GM12875 (cell line): ENCODE measurements at regions not wholly inside any gene's neighbourhood (a gene's known extent, or its start where the extent isn't known, plus 50 kb on each side); places are given as distances from the start of the nearest gene placed in this dataset.

ENCODE experiments used
- H3K4me3 ChIP-seq: one replicate; pipeline ENCODE4 v1.5.1; 2011; ENCODE audit warnings: low read depth, low read length, control low read depth
- CTCF ChIP-seq: IDR thresholded peaks from 2 replicates; pipeline ENCODE4 v1.5.1; 2011; ENCODE audit warnings: low read depth, mild to moderate bottlenecking, control low read depth, inconsistent platforms, low read length, moderate library complexity, borderline replicate concordance; ENCODE audit not compliant: insufficient read depth

- no peak overlapping the region for H3K4me3 ChIP-seq
- TF ChIP-seq CTCF = no peak
Measured at GRCh38 chr3:78204977-78205376, 1165.1 kb downstream of the ROBO2 start.

GRCh38 chr3:78221300-78221699, 1181.4 kb downstream of the ROBO2 start:
- H3K4me3 ChIP-seq = no peak overlapping the region
- TF ChIP-seq CTCF = no peak

- no peak overlapping the region for H3K4me3 ChIP-seq
- no peak for TF ChIP-seq CTCF
Measured at GRCh38 chr3:78221796-78222195, 1181.9 kb downstream of the ROBO2 start.

- H3K4me3 ChIP-seq = no peak overlapping the region
- TF ChIP-seq CTCF = no peak
Measured at GRCh38 chr3:78235841-78236240, 1195.9 kb downstream of the ROBO2 start.

GRCh38 chr3:78238811-78239210, 1198.9 kb downstream of the ROBO2 start:
- H3K4me3 ChIP-seq = no peak overlapping the region
- no peak for TF ChIP-seq CTCF

GRCh38 chr3:78242724-78243123, 1202.8 kb downstream of the ROBO2 start:
- no peak overlapping the region for H3K4me3 ChIP-seq

GRCh38 chr3:78244136-78244535, 1204.2 kb downstream of the ROBO2 start:
- H3K4me3 ChIP-seq = no peak overlapping the region

More at GRCh38 chr3:78242724-78243123, 1202.8 kb downstream of the ROBO2 start:
- no peak for TF ChIP-seq CTCF

More at GRCh38 chr3:78244136-78244535, 1204.2 kb downstream of the ROBO2 start:
- TF ChIP-seq CTCF = no peak
